Dendritic cell treated with granulocyte-macrophage colony-stimulating factor and Interleukin-4, amounts not matched to agents 40 ng/mL and 50 ng/mL, for 4 days (primary cell): ENCODE measurements at regions not wholly inside any gene's neighbourhood (a gene's known extent, or its start where the extent isn't known, plus 50 kb on each side); places are given as distances from the start of the nearest gene placed in this dataset.

ENCODE experiments used
- H3K27ac Mint-ChIP-seq: one replicate; pipeline ENCODE4 v1.8.0; 2022; ENCODE audit warnings: mild to moderate bottlenecking, mixed read lengths
- H3K27me3 Mint-ChIP-seq: one replicate; pipeline ENCODE4 v1.8.0; 2022; ENCODE audit warnings: mild to moderate bottlenecking, mixed read lengths
- H3K36me3 Mint-ChIP-seq: one replicate; pipeline ENCODE4 v1.8.0; 2022; ENCODE audit warnings: low read depth, mixed read lengths
- H3K4me1 Mint-ChIP-seq: one replicate; pipeline ENCODE4 v1.8.0; 2022; ENCODE audit warnings: low read depth, mixed read lengths
- H3K4me3 Mint-ChIP-seq: one replicate; pipeline ENCODE4 v1.8.0; 2022; ENCODE audit warnings: mild to moderate bottlenecking, moderate library complexity, mixed read lengths
- H3K9me3 Mint-ChIP-seq: one replicate; pipeline ENCODE4 v1.8.0; 2022; ENCODE audit warnings: mixed read lengths
- intact Hi-C: fragments of 100-400 bp; cut with micrococcal nuclease; formaldehyde crosslinking; loops from one replicate; pipeline ENCODE4 v1.15.0; 2022

- Mint-ChIP-seq H3K27me3 (no peaks in the 10 kb centered on the region), H3K4me3 (no peak overlapping the region), H3K27ac (no peak overlapping the region), H3K36me3 (peaks cover 12% of the 10 kb centered on the region), H3K4me1 (peaks cover 35% of the 10 kb centered on the region), H3K9me3 (peaks cover 20% of the 10 kb centered on the region)
- intact Hi-C loops: loop anchor here (10.0 kb wide), 1 partner anchor 96 kb away; no protein-coding TSS in a partner anchor
Measured at GRCh38 chr5:56489272-56489671, 256.1 kb upstream of the ANKRD55 start.

- Mint-ChIP-seq H3K9me3 (peaks cover 27% of the 10 kb centered on the region), H3K27me3 (no peaks in the 10 kb centered on the region), H3K4me1 (peaks cover 35% of the 10 kb centered on the region), H3K36me3 (peaks cover 12% of the 10 kb centered on the region), H3K4me3 (no peak overlapping the region), H3K27ac (no peak overlapping the region)
- intact Hi-C loops: loop anchor here (10.0 kb wide), 1 partner anchor 97 kb away; no protein-coding TSS in a partner anchor
Measured at GRCh38 chr5:56487528-56488115, 254.5 kb upstream of the ANKRD55 start.

GRCh38 chr5:56482363-56482762 lies 249.2 kb upstream of the ANKRD55 start:
- Mint-ChIP-seq H3K9me3 (peaks cover 18% of the 10 kb centered on the region), H3K4me1 (peaks cover 66% of the 10 kb centered on the region), H3K27me3 (no peaks in the 10 kb centered on the region), H3K4me3 (peak overlapping the region; percentile 77), H3K27ac (peak overlapping the region; percentile 98), H3K36me3 (peaks cover 7% of the 10 kb centered on the region)
- intact Hi-C loops: loop anchor here (5.0 to 10.0 kb wide), 4 partner anchors 65 to 335 kb away; partner anchors contain the start of gene MAP3K1

GRCh38 chr5:56481428-56482357 lies 248.6 kb upstream of the ANKRD55 start:
- peaks cover 13% of the 10 kb centered on the region for H3K9me3 Mint-ChIP-seq
- intact Hi-C loops: loop anchor here (5.0 to 10.0 kb wide), 4 partner anchors 64 to 336 kb away; partner anchors contain the start of gene MAP3K1
- peaks cover 73% of the 10 kb centered on the region for H3K4me1 Mint-ChIP-seq

GRCh38 chr5:56480705-56481427 lies 247.7 kb upstream of the ANKRD55 start:
- intact Hi-C loops: loop anchor here (1.0 to 10.0 kb wide), 5 partner anchors 64 to 336 kb away; partner anchors contain the start of gene MAP3K1
- peaks cover 80% of the 10 kb centered on the region for H3K4me1 Mint-ChIP-seq

More at GRCh38 chr5:56481428-56482357, 248.6 kb upstream of the ANKRD55 start:
- no peaks in the 10 kb centered on the region for H3K27me3 Mint-ChIP-seq
- H3K27ac Mint-ChIP-seq: peak overlapping the region; percentile 98
- peak overlapping the region; percentile 77 for H3K4me3 Mint-ChIP-seq
- peaks cover 3% of the 10 kb centered on the region for H3K36me3 Mint-ChIP-seq

GRCh38 chr5:56480078-56480704 lies 247.1 kb upstream of the ANKRD55 start:
- intact Hi-C loops: loop anchor here (1.0 to 10.0 kb wide), 5 partner anchors 63 to 337 kb away; partner anchors contain the start of gene MAP3K1
- peak overlapping the region; percentile 98 for H3K27ac Mint-ChIP-seq
- no peaks in the 10 kb centered on the region for H3K36me3 Mint-ChIP-seq
- peaks cover 9% of the 10 kb centered on the region for H3K9me3 Mint-ChIP-seq
- no peaks in the 10 kb centered on the region for H3K27me3 Mint-ChIP-seq
- peaks cover 82% of the 10 kb centered on the region for H3K4me1 Mint-ChIP-seq
- peak overlapping the region; percentile 51 for H3K4me3 Mint-ChIP-seq

More at GRCh38 chr5:56480705-56481427, 247.7 kb upstream of the ANKRD55 start:
- Mint-ChIP-seq H3K36me3 (no peaks in the 10 kb centered on the region), H3K27ac (peak overlapping the region; percentile 98), H3K9me3 (peaks cover 9% of the 10 kb centered on the region), H3K4me3 (peak overlapping the region; percentile 77), H3K27me3 (no peaks in the 10 kb centered on the region)

- intact Hi-C loops: loop anchor here (1.0 to 10.0 kb wide), 6 partner anchors 62 to 358 kb away; partner anchors contain the start of gene MAP3K1
- Mint-ChIP-seq H3K4me3 (no peak overlapping the region), H3K4me1 (peaks cover 81% of the 10 kb centered on the region), H3K36me3 (no peaks in the 10 kb centered on the region), H3K27me3 (no peaks in the 10 kb centered on the region), H3K27ac (peak overlapping the region; percentile 98), H3K9me3 (peaks cover 9% of the 10 kb centered on the region)
Measured at GRCh38 chr5:56479696-56480077, 246.6 kb upstream of the ANKRD55 start.

- Mint-ChIP-seq H3K27ac (no peak overlapping the region), H3K27me3 (no peaks in the 10 kb centered on the region), H3K4me3 (no peak overlapping the region), H3K4me1 (peaks cover 76% of the 10 kb centered on the region), H3K9me3 (peaks cover 5% of the 10 kb centered on the region), H3K36me3 (no peaks in the 10 kb centered on the region)
- intact Hi-C loops: loop anchor here (5.0 kb wide), 1 partner anchor 358 kb away; no protein-coding TSS in a partner anchor
Measured at GRCh38 chr5:56479126-56479525, 246.0 kb upstream of the ANKRD55 start.

GRCh38 chr5:56478062-56478461 lies 244.9 kb upstream of the ANKRD55 start:
- intact Hi-C loops: loop anchor here (5.0 kb wide), 1 partner anchor 359 kb away; no protein-coding TSS in a partner anchor
- no peaks in the 10 kb centered on the region for H3K27me3 Mint-ChIP-seq
- H3K27ac Mint-ChIP-seq: no peak overlapping the region
- H3K4me3 Mint-ChIP-seq: no peak overlapping the region
- H3K9me3 Mint-ChIP-seq: no peaks in the 10 kb centered on the region
- peaks cover 65% of the 10 kb centered on the region for H3K4me1 Mint-ChIP-seq
- no peaks in the 10 kb centered on the region for H3K36me3 Mint-ChIP-seq

- H3K36me3 Mint-ChIP-seq: no peaks in the 10 kb centered on the region
- H3K4me3 Mint-ChIP-seq: no peak overlapping the region
- peak overlapping the region; percentile 35 for H3K27ac Mint-ChIP-seq
- intact Hi-C loops: loop anchor here (5.0 kb wide), 1 partner anchor 361 kb away; no protein-coding TSS in a partner anchor
- no peaks in the 10 kb centered on the region for H3K9me3 Mint-ChIP-seq
- H3K4me1 Mint-ChIP-seq: peaks cover 49% of the 10 kb centered on the region
- no peaks in the 10 kb centered on the region for H3K27me3 Mint-ChIP-seq
Measured at GRCh38 chr5:56476487-56476856, 243.3 kb upstream of the ANKRD55 start.

- peak overlapping the region; percentile 35 for H3K27ac Mint-ChIP-seq
- peaks cover 43% of the 10 kb centered on the region for H3K4me1 Mint-ChIP-seq
- H3K9me3 Mint-ChIP-seq: no peaks in the 10 kb centered on the region
- no peak overlapping the region for H3K4me3 Mint-ChIP-seq
- intact Hi-C loops: loop anchor here (5.0 kb wide), 1 partner anchor 361 kb away; no protein-coding TSS in a partner anchor
- H3K36me3 Mint-ChIP-seq: no peaks in the 10 kb centered on the region
- H3K27me3 Mint-ChIP-seq: no peaks in the 10 kb centered on the region
Measured at GRCh38 chr5:56475689-56476486, 242.8 kb upstream of the ANKRD55 start.

GRCh38 chr5:56471707-56472106 lies 238.6 kb upstream of the ANKRD55 start:
- H3K4me3 Mint-ChIP-seq: no peak overlapping the region
- intact Hi-C loops: no loop called here
- H3K27ac Mint-ChIP-seq: no peak overlapping the region
- no peaks in the 10 kb centered on the region for H3K27me3 Mint-ChIP-seq
- H3K36me3 Mint-ChIP-seq: no peaks in the 10 kb centered on the region
- H3K9me3 Mint-ChIP-seq: no peaks in the 10 kb centered on the region
- H3K4me1 Mint-ChIP-seq: peaks cover 33% of the 10 kb centered on the region
